ENCODE measurements at regions not wholly inside any gene's neighbourhood (a gene's known extent, or its start where the extent isn't known, plus 50 kb on each side); places are given as distances from the start of the nearest gene placed in this dataset.

- H3K27ac ChIP-seq (ENCODE audit: low read depth in 2 of 2, low read length in 2 of 2): no peak overlapping the region
- H3K4me1 ChIP-seq (ENCODE audit: control insufficient read depth in 2 of 3, insufficient read depth in 2 of 3, low read depth in 1 of 3, low read length in 3 of 3): no peaks in the 10 kb centered on the region
- no peak for TF ChIP-seq CTCF (IDR thresholded peaks at IDR 0.05; ENCODE audit: borderline replicate concordance, extremely low read depth, insufficient read depth)
- H3K9me3 ChIP-seq (ENCODE audit: control insufficient read depth in 2 of 3, insufficient read depth in 1 of 3, low read length in 3 of 3): no peaks in the 10 kb centered on the region
- FAIRE-seq (no peak), DNase-seq (no peak)
- H3K27me3 ChIP-seq (ENCODE audit: control insufficient read depth, insufficient read depth, low read length): no peaks in the 10 kb centered on the region
- no peak overlapping the region for H3K9ac ChIP-seq (ENCODE audit: low read length in 3 of 3)
- intact Hi-C loops (cut with DNase I): no loop called here
- H3K4me3 ChIP-seq (ENCODE audit: low read length in 3 of 3): no peak overlapping the region
- H3K36me3 ChIP-seq (ENCODE audit: control insufficient read depth in 2 of 3, insufficient read depth in 3 of 3, low read length in 3 of 3): no peaks in the 10 kb centered on the region
These were observed 72.6 kb upstream of the TSHZ3 start for GRCh38 chr19:31421856-31422255.

GRCh38 chr19:31423896-31424295 lies 74.7 kb upstream of the TSHZ3 start:
- H3K4me3 ChIP-seq (ENCODE audit: low read length in 3 of 3): no peak overlapping the region
- no peaks in the 10 kb centered on the region for H3K4me1 ChIP-seq (ENCODE audit: control insufficient read depth in 2 of 3, insufficient read depth in 2 of 3, low read depth in 1 of 3, low read length in 3 of 3)
- no peaks in the 10 kb centered on the region for H3K27me3 ChIP-seq (ENCODE audit: control insufficient read depth, insufficient read depth, low read length)
- H3K36me3 ChIP-seq (ENCODE audit: control insufficient read depth in 2 of 3, insufficient read depth in 3 of 3, low read length in 3 of 3): no peaks in the 10 kb centered on the region
- H3K9me3 ChIP-seq (ENCODE audit: control insufficient read depth in 2 of 3, insufficient read depth in 1 of 3, low read length in 3 of 3): no peaks in the 10 kb centered on the region
- no peak for DNase-seq
- no peak for FAIRE-seq
- no peak overlapping the region for H3K9ac ChIP-seq (ENCODE audit: low read length in 3 of 3)
- intact Hi-C loops (cut with DNase I): no loop called here
- TF ChIP-seq CTCF (IDR thresholded peaks at IDR 0.05; ENCODE audit: borderline replicate concordance, extremely low read depth, insufficient read depth): no peak
- H3K27ac ChIP-seq (ENCODE audit: low read depth in 2 of 2, low read length in 2 of 2): no peak overlapping the region

GRCh38 chr19:31424861-31425620 lies 75.8 kb upstream of the TSHZ3 start:
- intact Hi-C loops (cut with DNase I): no loop called here
- Histone ChIP-seq H3K27ac (ENCODE audit: low read depth in 2 of 2, low read length in 2 of 2) (no peak overlapping the region), H3K9ac (ENCODE audit: low read length in 3 of 3) (no peak overlapping the region), H3K4me1 (ENCODE audit: control insufficient read depth in 2 of 3, insufficient read depth in 2 of 3, low read depth in 1 of 3, low read length in 3 of 3) (no peaks in the 10 kb centered on the region), H3K36me3 (ENCODE audit: control insufficient read depth in 2 of 3, insufficient read depth in 3 of 3, low read length in 3 of 3) (no peaks in the 10 kb centered on the region), H3K27me3 (ENCODE audit: control insufficient read depth, insufficient read depth, low read length) (no peaks in the 10 kb centered on the region), H3K4me3 (ENCODE audit: low read length in 3 of 3) (no peak overlapping the region), H3K9me3 (ENCODE audit: control insufficient read depth in 2 of 3, insufficient read depth in 1 of 3, low read length in 3 of 3) (no peaks in the 10 kb centered on the region)
- peak in 2 of 5 donors; percentile 23 to 53 for DNase-seq
- TF ChIP-seq CTCF (IDR thresholded peaks at IDR 0.05; ENCODE audit: borderline replicate concordance, extremely low read depth, insufficient read depth): no peak
- FAIRE-seq: no peak

GRCh38 chr19:31427857-31428256 lies 78.6 kb upstream of the TSHZ3 start:
- Histone ChIP-seq H3K4me1 (ENCODE audit: control insufficient read depth in 2 of 3, insufficient read depth in 2 of 3, low read depth in 1 of 3, low read length in 3 of 3) (no peaks in the 10 kb centered on the region), H3K27ac (ENCODE audit: low read depth in 2 of 2, low read length in 2 of 2) (no peak overlapping the region), H3K9ac (ENCODE audit: low read length in 3 of 3) (no peak overlapping the region), H3K27me3 (ENCODE audit: control insufficient read depth, insufficient read depth, low read length) (no peaks in the 10 kb centered on the region), H3K36me3 (ENCODE audit: control insufficient read depth in 2 of 3, insufficient read depth in 3 of 3, low read length in 3 of 3) (no peaks in the 10 kb centered on the region), H3K4me3 (ENCODE audit: low read length in 3 of 3) (no peak overlapping the region), H3K9me3 (ENCODE audit: control insufficient read depth in 2 of 3, insufficient read depth in 1 of 3, low read length in 3 of 3) (no peaks in the 10 kb centered on the region)
- intact Hi-C loops (cut with DNase I): no loop called here
- DNase-seq: no peak
- no peak for TF ChIP-seq CTCF (IDR thresholded peaks at IDR 0.05; ENCODE audit: borderline replicate concordance, extremely low read depth, insufficient read depth)
- no peak for FAIRE-seq

All from kidney (tissue), 13 donors.